ENCODE measurements at regions not wholly inside any gene's neighbourhood (a gene's known extent, or its start where the extent isn't known, plus 50 kb on each side); places are given as distances from the start of the nearest gene placed in this dataset.

- DNase-seq: no peak
- Histone ChIP-seq H3K4me3 (no peak overlapping the region), H3K9me3 (no peaks in the 10 kb centered on the region), H3K4me1 (no peaks in the 10 kb centered on the region), H3K27me3 (no peaks in the 10 kb centered on the region), H3K27ac (no peak overlapping the region), H3K36me3 (replicated peaks in 1 of 2; ENCODE audit: insufficient read depth in 1 of 2, low read depth in 2 of 2) (no peaks in the 10 kb centered on the region)
- intact Hi-C loops (cut with DNase I): no loop called here
- no peak for TF ChIP-seq POLR2A (IDR thresholded peaks at IDR 0.05)
- TF ChIP-seq CTCF (IDR thresholded peaks at IDR 0.05): no peak
- ATAC-seq: no peak
- 27 to 29% methylated on average over 1 of the region's 1 CpG for WGBS, 2 donors
Measured at GRCh38 chr4:104907991-104908390, 238.7 kb upstream of the TET2 start.

GRCh38 chr4:104909376-104909775 is 237.3 kb upstream of the TET2 start:
- H3K4me1 ChIP-seq: no peaks in the 10 kb centered on the region
- no peak overlapping the region for H3K4me3 ChIP-seq
- no peaks in the 10 kb centered on the region for H3K27me3 ChIP-seq
- intact Hi-C loops (cut with DNase I): no loop called here
- no peak overlapping the region for H3K27ac ChIP-seq
- no peaks in the 10 kb centered on the region for H3K9me3 ChIP-seq
- 78% methylated on average over 1 of the region's 1 CpG for WGBS, 2 donors
- TF ChIP-seq CTCF (IDR thresholded peaks at IDR 0.05): no peak
- TF ChIP-seq POLR2A (IDR thresholded peaks at IDR 0.05): no peak
- DNase-seq: no peak
- ATAC-seq: no peak
- H3K36me3 ChIP-seq (replicated peaks in 1 of 2; ENCODE audit: insufficient read depth in 1 of 2, low read depth in 2 of 2): no peaks in the 10 kb centered on the region

- TF ChIP-seq CTCF (IDR thresholded peaks at IDR 0.05): no peak
- no peak for TF ChIP-seq POLR2A (IDR thresholded peaks at IDR 0.05)
- intact Hi-C loops (cut with DNase I): no loop called here
- Histone ChIP-seq H3K27me3 (no peaks in the 10 kb centered on the region), H3K27ac (no peak overlapping the region), H3K9me3 (no peaks in the 10 kb centered on the region), H3K4me3 (no peak overlapping the region), H3K36me3 (replicated peaks in 1 of 2; ENCODE audit: insufficient read depth in 1 of 2, low read depth in 2 of 2) (no peaks in the 10 kb centered on the region), H3K4me1 (no peaks in the 10 kb centered on the region)
- no peak for DNase-seq
- 57 to 67% methylated on average over 1 of the region's 1 CpG for WGBS, 2 donors
- ATAC-seq: no peak
Measured at GRCh38 chr4:104912518-104912917, 234.2 kb upstream of the TET2 start.

GRCh38 chr4:104915373-104915772 is 231.3 kb upstream of the TET2 start:
- DNase-seq (no peak), ATAC-seq (no peak)
- 71 to 72% methylated on average over 3 of the region's 3 CpGs for WGBS, 2 donors
- TF ChIP-seq CTCF (IDR thresholded peaks at IDR 0.05) (no peak), POLR2A (IDR thresholded peaks at IDR 0.05) (no peak)
- intact Hi-C loops (cut with DNase I): no loop called here
- Histone ChIP-seq H3K4me3 (no peak overlapping the region), H3K27ac (no peak overlapping the region), H3K27me3 (no peaks in the 10 kb centered on the region), H3K4me1 (no peaks in the 10 kb centered on the region), H3K36me3 (replicated peaks in 1 of 2; ENCODE audit: insufficient read depth in 1 of 2, low read depth in 2 of 2) (no peaks in the 10 kb centered on the region), H3K9me3 (no peaks in the 10 kb centered on the region)

- no peak for TF ChIP-seq POLR2A (IDR thresholded peaks at IDR 0.05)
- TF ChIP-seq CTCF (IDR thresholded peaks at IDR 0.05): no peak
- Histone ChIP-seq H3K4me3 (no peak overlapping the region), H3K4me1 (no peaks in the 10 kb centered on the region), H3K9me3 (no peaks in the 10 kb centered on the region), H3K36me3 (replicated peaks in 1 of 2; ENCODE audit: insufficient read depth in 1 of 2, low read depth in 2 of 2) (no peaks in the 10 kb centered on the region), H3K27me3 (no peaks in the 10 kb centered on the region), H3K27ac (no peak overlapping the region)
- ATAC-seq (no peak), DNase-seq (no peak)
- intact Hi-C loops (cut with DNase I): no loop called here
- 19 to 25% methylated on average over 3 of the region's 3 CpGs for WGBS, 2 donors
Measured at GRCh38 chr4:104915864-104916263, 230.8 kb upstream of the TET2 start.
